NCI-H187 (cell line): ENCODE measurements at regions not wholly inside any gene's neighbourhood (a gene's known extent, or its start where the extent isn't known, plus 50 kb on each side); places are given as distances from the start of the nearest gene placed in this dataset.
"Not testable (repeated sequence)": the region's sequence is repeated elsewhere in the genome, so short reads cannot be mapped to it uniquely, and the experiment has no call there.

Experiments used
- DNase-seq, 2 experiments: peaks; one replicate each; lab custom pipeline; 2025; lab: John Stamatoyannopoulos, UW

GRCh38 chr6:71602385-71603007 is 283.9 kb upstream of the RIMS1 start:
- no peak for DNase-seq

GRCh38 chr6:71603021-71603420 is 283.3 kb upstream of the RIMS1 start:
- no peak for DNase-seq

- no peak for DNase-seq
Observed at GRCh38 chr6:71608646-71609045, 277.7 kb upstream of the RIMS1 start.

GRCh38 chr6:71619836-71620235 is 266.5 kb upstream of the RIMS1 start:
- DNase-seq: no peak

GRCh38 chr6:71621918-71622519 is 264.3 kb upstream of the RIMS1 start:
- DNase-seq: no peak

- no peak for DNase-seq
Observed at GRCh38 chr6:71642120-71642519, 244.2 kb upstream of the RIMS1 start.

GRCh38 chr6:71642793-71643192 is 243.6 kb upstream of the RIMS1 start:
- DNase-seq: no peak

- DNase-seq: no peak
Observed at GRCh38 chr6:71645299-71645698, 241.1 kb upstream of the RIMS1 start.

- no peak for DNase-seq
Observed at GRCh38 chr6:71649915-71650314, 236.4 kb upstream of the RIMS1 start.

GRCh38 chr6:71651636-71652035 is 234.7 kb upstream of the RIMS1 start:
- DNase-seq: no peak

GRCh38 chr6:71656121-71656520 is 230.2 kb upstream of the RIMS1 start:
- no peak for DNase-seq

GRCh38 chr6:71665931-71666330 is 220.4 kb upstream of the RIMS1 start:
- DNase-seq: no peak

- no peak for DNase-seq
Observed at GRCh38 chr6:71672876-71673275, 213.5 kb upstream of the RIMS1 start.

GRCh38 chr6:71675386-71675785 is 211.0 kb upstream of the RIMS1 start:
- no peak for DNase-seq

GRCh38 chr6:71676298-71676697 is 210.1 kb upstream of the RIMS1 start:
- no peak for DNase-seq

GRCh38 chr6:71678091-71678490 is 208.3 kb upstream of the RIMS1 start:
- no peak for DNase-seq

GRCh38 chr6:71681234-71681867 is 205.0 kb upstream of the RIMS1 start:
- DNase-seq: no peak

- DNase-seq: not testable (repeated sequence)
Observed at GRCh38 chr6:71686021-71686677, 200.2 kb upstream of the RIMS1 start.

- DNase-seq: no peak
Observed at GRCh38 chr6:71698702-71699101, 187.6 kb upstream of the RIMS1 start.

GRCh38 chr6:71706523-71706922 is 179.8 kb upstream of the RIMS1 start:
- no peak for DNase-seq

GRCh38 chr6:71707059-71707458 is 179.3 kb upstream of the RIMS1 start:
- no peak for DNase-seq

GRCh38 chr6:71720705-71721104 is 165.6 kb upstream of the RIMS1 start:
- no peak for DNase-seq

- DNase-seq: no peak
Observed at GRCh38 chr6:71721642-71722041, 164.7 kb upstream of the RIMS1 start.
